ENCODE measurements at regions not wholly inside any gene's neighbourhood (a gene's known extent, or its start where the extent isn't known, plus 50 kb on each side); places are given as distances from the start of the nearest gene placed in this dataset.

GRCh38 chr13:52931539-52932431, 83.3 kb upstream of the PCDH8 start:
- TF ChIP-seq CTCF (IDR thresholded peaks at IDR 0.05) (no peak), EZH2phosphoT487 (IDR thresholded peaks at IDR 0.05) (no peak)

Measured in neural progenitor cell (in vitro differentiated cells).